ENCODE measurements at regions not wholly inside any gene's neighbourhood (a gene's known extent, or its start where the extent isn't known, plus 50 kb on each side); places are given as distances from the start of the nearest gene placed in this dataset.

DNA sequence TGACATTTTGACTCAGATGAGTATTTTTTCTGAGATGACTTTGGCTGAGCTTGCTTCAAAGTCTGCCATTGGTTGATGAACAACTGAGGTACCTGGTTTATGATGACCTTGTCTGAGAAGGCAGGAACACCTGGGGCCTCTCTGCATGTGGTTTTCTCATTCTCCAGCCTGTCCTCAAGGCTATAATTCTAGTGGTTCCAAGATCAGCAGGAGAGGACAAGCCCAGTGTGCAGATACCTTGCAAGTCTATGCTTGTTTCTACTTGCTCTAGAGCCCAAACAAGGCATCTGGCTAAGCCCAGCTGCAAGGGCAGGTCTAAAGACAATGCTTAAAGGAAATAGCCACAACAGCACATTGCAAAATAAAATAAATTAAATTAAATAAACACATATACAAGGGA is 1100.0 kb downstream of the NLGN4Y start:
- no peak for TF ChIP-seq FOXP2 (optimal IDR thresholded peaks at IDR 0.05; ENCODE audit: borderline replicate concordance, extremely low read depth, extremely low read length, insufficient read depth)

DNA sequence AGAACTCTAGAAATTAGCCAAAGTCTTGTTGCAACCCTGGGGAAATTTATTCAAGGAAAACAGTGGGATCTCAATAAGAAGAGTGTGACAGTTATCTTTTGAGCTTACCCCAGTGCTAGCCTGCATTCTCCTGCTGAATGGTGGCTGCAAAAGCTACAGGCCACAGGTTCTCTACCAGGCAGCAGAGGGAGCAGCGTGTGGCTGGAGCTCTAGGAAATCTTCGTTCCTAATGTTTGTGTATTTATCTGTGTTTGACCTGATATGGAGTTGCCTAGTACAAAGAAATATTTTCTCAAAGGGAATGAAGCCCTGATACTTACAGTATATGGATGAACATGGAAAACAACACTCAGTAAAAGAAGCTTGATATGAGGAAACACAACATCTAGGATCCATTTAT is 1100.6 kb downstream of the NLGN4Y start:
- TF ChIP-seq, protein P1, sequence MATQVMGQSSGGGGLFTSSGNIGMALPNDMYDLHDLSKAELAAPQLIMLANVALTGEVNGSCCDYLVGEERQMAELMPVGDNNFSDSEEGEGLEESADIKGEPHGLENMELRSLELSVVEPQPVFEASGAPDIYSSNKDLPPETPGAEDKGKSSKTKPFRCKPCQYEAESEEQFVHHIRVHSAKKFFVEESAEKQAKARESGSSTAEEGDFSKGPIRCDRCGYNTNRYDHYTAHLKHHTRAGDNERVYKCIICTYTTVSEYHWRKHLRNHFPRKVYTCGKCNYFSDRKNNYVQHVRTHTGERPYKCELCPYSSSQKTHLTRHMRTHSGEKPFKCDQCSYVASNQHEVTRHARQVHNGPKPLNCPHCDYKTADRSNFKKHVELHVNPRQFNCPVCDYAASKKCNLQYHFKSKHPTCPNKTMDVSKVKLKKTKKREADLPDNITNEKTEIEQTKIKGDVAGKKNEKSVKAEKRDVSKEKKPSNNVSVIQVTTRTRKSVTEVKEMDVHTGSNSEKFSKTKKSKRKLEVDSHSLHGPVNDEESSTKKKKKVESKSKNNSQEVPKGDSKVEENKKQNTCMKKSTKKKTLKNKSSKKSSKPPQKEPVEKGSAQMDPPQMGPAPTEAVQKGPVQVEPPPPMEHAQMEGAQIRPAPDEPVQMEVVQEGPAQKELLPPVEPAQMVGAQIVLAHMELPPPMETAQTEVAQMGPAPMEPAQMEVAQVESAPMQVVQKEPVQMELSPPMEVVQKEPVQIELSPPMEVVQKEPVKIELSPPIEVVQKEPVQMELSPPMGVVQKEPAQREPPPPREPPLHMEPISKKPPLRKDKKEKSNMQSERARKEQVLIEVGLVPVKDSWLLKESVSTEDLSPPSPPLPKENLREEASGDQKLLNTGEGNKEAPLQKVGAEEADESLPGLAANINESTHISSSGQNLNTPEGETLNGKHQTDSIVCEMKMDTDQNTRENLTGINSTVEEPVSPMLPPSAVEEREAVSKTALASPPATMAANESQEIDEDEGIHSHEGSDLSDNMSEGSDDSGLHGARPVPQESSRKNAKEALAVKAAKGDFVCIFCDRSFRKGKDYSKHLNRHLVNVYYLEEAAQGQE (IDR thresholded peaks at IDR 0.05; ENCODE audit: insufficient read depth in 1 of 2, low read depth in 2 of 2, low read length in 2 of 2): no peak
- TF ChIP-seq POLR2AphosphoS5 (IDR thresholded peaks at IDR 0.05; ENCODE audit: low read depth, low read length) (no peak), FOXP2 (optimal IDR thresholded peaks at IDR 0.05; ENCODE audit: borderline replicate concordance, extremely low read depth, extremely low read length, insufficient read depth) (no peak), SIN3A (IDR thresholded peaks at IDR 0.05; ENCODE audit: borderline replicate concordance, insufficient read depth, low read length) (no peak), TAF1 (IDR thresholded peaks at IDR 0.05; ENCODE audit: borderline replicate concordance, insufficient read depth, low read length) (no peak)

DNA sequence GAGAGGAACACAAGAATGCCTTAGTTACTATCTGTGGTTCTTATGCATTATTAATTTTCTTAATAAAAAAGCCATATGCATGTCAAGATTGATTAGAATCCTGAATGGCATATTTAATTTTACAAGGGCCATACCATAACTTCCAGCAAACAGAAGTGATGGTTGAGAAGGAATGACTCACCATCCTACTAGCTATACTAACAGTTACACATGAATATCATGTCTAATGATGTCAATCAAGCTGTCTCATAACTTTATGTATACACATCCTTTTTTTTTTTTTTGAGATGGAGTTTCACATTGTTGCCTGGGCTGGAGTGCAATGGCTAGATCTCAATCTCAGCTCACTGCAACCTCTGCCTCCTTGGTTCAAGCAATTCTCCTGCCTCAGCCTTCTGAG is 1123.9 kb downstream of the NLGN4Y start:
- no peak for TF ChIP-seq SIN3A (IDR thresholded peaks at IDR 0.05; ENCODE audit: borderline replicate concordance, insufficient read depth, low read length)

DNA sequence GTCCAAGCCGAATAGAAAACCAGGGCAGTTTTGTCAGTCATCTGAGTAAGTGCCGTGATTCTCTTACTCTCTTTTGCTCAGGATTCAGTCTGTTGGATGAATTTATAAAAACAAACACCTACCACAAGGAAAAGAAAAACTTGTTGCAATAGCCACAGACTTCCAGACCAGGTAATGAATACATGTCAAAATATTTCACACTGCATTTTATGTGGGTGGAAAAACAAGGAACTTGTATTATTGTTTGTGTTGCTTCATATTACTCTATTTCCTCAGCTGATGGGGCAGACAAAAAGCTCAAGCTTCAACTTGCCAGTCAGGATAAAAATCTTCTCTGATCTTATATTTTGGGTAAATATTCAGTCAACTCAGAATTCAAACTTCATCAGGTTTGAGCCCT is 1125.7 kb downstream of the NLGN4Y start:
- TF ChIP-seq POLR2AphosphoS5 (IDR thresholded peaks at IDR 0.05; ENCODE audit: low read depth, low read length): no peak
- TF ChIP-seq TAF1 (IDR thresholded peaks at IDR 0.05; ENCODE audit: borderline replicate concordance, insufficient read depth, low read length): no peak
- TF ChIP-seq SIN3A (IDR thresholded peaks at IDR 0.05; ENCODE audit: borderline replicate concordance, insufficient read depth, low read length): no peak
- no peak for TF ChIP-seq FOXP2 (optimal IDR thresholded peaks at IDR 0.05; ENCODE audit: borderline replicate concordance, extremely low read depth, extremely low read length, insufficient read depth)
- TF ChIP-seq, protein P1 (IDR thresholded peaks at IDR 0.05; ENCODE audit: insufficient read depth in 1 of 2, low read depth in 2 of 2, low read length in 2 of 2): no peak

DNA sequence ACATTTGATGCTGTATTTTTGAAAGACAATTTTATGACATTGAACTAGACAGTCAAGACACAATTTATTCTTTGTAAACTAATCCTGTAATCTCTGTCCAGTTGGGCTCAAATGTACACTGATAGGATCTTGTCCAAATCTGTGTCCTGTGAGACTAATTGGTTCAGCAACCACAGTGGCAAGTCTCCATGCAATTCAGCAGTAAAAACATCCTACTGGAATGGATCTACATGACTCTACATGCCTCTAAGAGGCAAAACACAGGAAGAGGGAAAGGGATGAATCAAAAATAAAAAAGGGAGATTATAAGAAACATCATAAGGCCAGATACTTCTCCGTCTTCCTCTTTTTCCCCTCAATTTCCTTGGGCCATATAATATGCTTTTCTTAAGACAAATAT is 1164.2 kb downstream of the NLGN4Y start:
- no peak for TF ChIP-seq SIN3A (IDR thresholded peaks at IDR 0.05; ENCODE audit: borderline replicate concordance, insufficient read depth, low read length)
- no peak for TF ChIP-seq POLR2AphosphoS5 (IDR thresholded peaks at IDR 0.05; ENCODE audit: low read depth, low read length)
- no peak for TF ChIP-seq FOXP2 (optimal IDR thresholded peaks at IDR 0.05; ENCODE audit: borderline replicate concordance, extremely low read depth, extremely low read length, insufficient read depth)
- TF ChIP-seq TAF1 (IDR thresholded peaks at IDR 0.05; ENCODE audit: borderline replicate concordance, insufficient read depth, low read length): no peak
- TF ChIP-seq, protein P1 (IDR thresholded peaks at IDR 0.05; ENCODE audit: insufficient read depth in 1 of 2, low read depth in 2 of 2, low read length in 2 of 2): no peak

DNA sequence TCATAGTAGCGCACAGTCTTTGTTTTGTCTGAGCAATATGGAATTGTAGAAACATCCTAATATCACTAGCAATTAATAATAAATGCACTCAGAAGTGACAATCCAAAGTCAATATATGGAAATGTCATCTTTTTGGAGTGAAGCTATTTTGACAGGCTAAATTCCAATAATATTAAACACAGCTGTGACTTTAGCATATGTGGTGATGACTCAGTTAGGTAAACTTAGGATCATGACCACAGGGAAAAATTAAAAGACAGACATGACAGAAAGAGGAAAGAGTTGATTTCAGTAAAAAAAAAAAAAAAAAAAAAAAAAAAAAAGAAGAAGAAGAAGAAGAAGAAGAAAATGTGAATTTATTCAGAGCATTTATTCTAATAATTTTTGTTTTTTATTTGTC is 1165.7 kb downstream of the NLGN4Y start:
- TF ChIP-seq TAF1 (IDR thresholded peaks at IDR 0.05; ENCODE audit: borderline replicate concordance, insufficient read depth, low read length) (no peak), POLR2AphosphoS5 (IDR thresholded peaks at IDR 0.05; ENCODE audit: low read depth, low read length) (no peak), SIN3A (IDR thresholded peaks at IDR 0.05; ENCODE audit: borderline replicate concordance, insufficient read depth, low read length) (no peak), FOXP2 (optimal IDR thresholded peaks at IDR 0.05; ENCODE audit: borderline replicate concordance, extremely low read depth, extremely low read length, insufficient read depth) (no peak)
- TF ChIP-seq, protein P1 (IDR thresholded peaks at IDR 0.05; ENCODE audit: insufficient read depth in 1 of 2, low read depth in 2 of 2, low read length in 2 of 2): no peak

Data from PFSK-1 (cell line).